ENCODE measurements at regions not wholly inside any gene's neighbourhood (a gene's known extent, or its start where the extent isn't known, plus 50 kb on each side); places are given as distances from the start of the nearest gene placed in this dataset.

DNA sequence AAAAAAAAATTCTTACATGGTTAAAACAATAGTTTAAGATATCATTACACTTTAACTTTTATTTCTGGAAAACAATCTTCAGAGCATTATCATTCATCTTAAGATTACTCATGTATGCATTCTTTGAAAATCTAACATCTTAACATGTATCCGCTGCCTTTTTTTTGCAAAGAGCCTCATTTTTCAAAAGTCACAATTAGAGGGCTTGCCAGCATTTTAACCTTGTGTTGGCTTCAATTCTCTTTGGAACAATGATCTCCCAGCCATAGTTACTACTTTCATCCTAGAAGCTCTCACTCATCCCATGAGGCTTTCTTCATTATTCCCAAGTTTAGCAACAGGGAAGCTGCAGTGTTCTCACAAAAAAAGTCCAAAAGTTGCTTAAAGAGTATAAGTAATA lies 330.8 kb downstream of the BCKDHB start:
- no peaks in the 10 kb centered on the region for H3K36me3 ChIP-seq (replicated peaks in 1 of 2; ENCODE audit: control insufficient read depth in 1 of 2, insufficient read depth in 2 of 2, low read length in 1 of 2)
- no peak overlapping the region for H3K4me3 ChIP-seq (ENCODE audit: low read depth in 2 of 2, low read length in 1 of 2)
- H3F3A ChIP-seq (replicated peaks; ENCODE audit: insufficient read depth), result peaks cover 18% of the 10 kb centered on the region
- H3K4me1 ChIP-seq (ENCODE audit: control insufficient read depth in 1 of 2, insufficient read depth in 2 of 2, low read depth in 1 of 2, low read length in 1 of 2), result peaks cover 0 to 19% of the 10 kb centered on the region in 2 experiments; a peak in 3 of 4 replicates
- DNase-seq, result no peak
- H3K27me3 ChIP-seq (ENCODE audit: insufficient read depth), result no peaks in the 10 kb centered on the region
- H2AFZ ChIP-seq (ENCODE audit: low read depth), result peak overlapping the region; percentile 9; the same call in 1 of the 2 replicates
- ChIA-PET POLR2A (no interaction called here), CTCF (no interaction called here)
- peak overlapping the region; percentile 49; the same call in 1 of the 2 replicates for H3K4me2 ChIP-seq
- peak overlapping the region; percentile 29; the same call in 1 of the 2 replicates for H3K9ac ChIP-seq
- 19% methylated on average over 1 of the region's 1 CpG for WGBS (ENCODE audit: low lambda C conversion rate)
- no peaks in the 10 kb centered on the region for H4K20me1 ChIP-seq (ENCODE audit: insufficient read depth)
- no peaks in the 10 kb centered on the region for H3K79me2 ChIP-seq (ENCODE audit: insufficient read depth)
- H3K9me3 ChIP-seq, result no peaks in the 10 kb centered on the region
- H3K27ac ChIP-seq (ENCODE audit: low read depth in 2 of 2, low read length in 1 of 2), result peak overlapping the region; percentile 64 to 76
- no peaks in the 10 kb centered on the region for H3K9me2 ChIP-seq
- TF ChIP-seq FOXJ3 (CRISPR knock-in tag; IDR thresholded peaks at IDR 0.05) (no peak), EP300 (IDR thresholded peaks at IDR 0.05; ENCODE audit: borderline replicate concordance in 1 of 2, low read depth in 1 of 2, low read length in 1 of 2) (peak in 1 of 2 experiments; percentile 80; a peak in 1 of 4 replicates), RXRA (IDR thresholded peaks at IDR 0.05; ENCODE audit: borderline replicate concordance, low read depth) (peak; percentile 58; the same call in 1 of the 2 replicates), POLR2AphosphoS5 (IDR thresholded peaks at IDR 0.05; ENCODE audit: low read depth, low read length) (peak; percentile 34; the same call in 1 of the 2 replicates), MXI1 (IDR thresholded peaks at IDR 0.05; ENCODE audit: low read depth, low read length) (no peak), NFIC (IDR thresholded peaks at IDR 0.05; ENCODE audit: borderline replicate concordance) (peak; percentile 89), CHD2 (IDR thresholded peaks at IDR 0.05; ENCODE audit: low read length, partially characterized antibody) (no peak), GABPA (IDR thresholded peaks at IDR 0.05; ENCODE audit: low read depth) (no peak), EZH2phosphoT487 (IDR thresholded peaks at IDR 0.05; ENCODE audit: borderline replicate concordance, low read depth) (no peak), TAF1 (IDR thresholded peaks at IDR 0.05; ENCODE audit: borderline replicate concordance, low read depth, low read length) (no peak), MEF2A (IDR thresholded peaks at IDR 0.05; ENCODE audit: borderline replicate concordance, low read depth) (peak; percentile 54; the same call in 1 of the 2 replicates), GATA2 (CRISPR knock-in tag; IDR thresholded peaks at IDR 0.05) (no peak), FOSL2 (IDR thresholded peaks at IDR 0.05; ENCODE audit: borderline replicate concordance, low read depth) (peak; percentile 79), RAD21 (IDR thresholded peaks at IDR 0.05; ENCODE audit: low read length) (no peak), NRF1 (IDR thresholded peaks at IDR 0.05; ENCODE audit: low read depth, low read length) (no peak), YY1 (IDR thresholded peaks at IDR 0.05; ENCODE audit: low read depth) (no peak), FOXM1 (IDR thresholded peaks at IDR 0.05; ENCODE audit: low read depth) (peak; percentile 73; the same call in 1 of the 2 replicates), TCF12 (IDR thresholded peaks at IDR 0.05) (peak; percentile 80)
- TF ChIP-seq, protein P1, sequence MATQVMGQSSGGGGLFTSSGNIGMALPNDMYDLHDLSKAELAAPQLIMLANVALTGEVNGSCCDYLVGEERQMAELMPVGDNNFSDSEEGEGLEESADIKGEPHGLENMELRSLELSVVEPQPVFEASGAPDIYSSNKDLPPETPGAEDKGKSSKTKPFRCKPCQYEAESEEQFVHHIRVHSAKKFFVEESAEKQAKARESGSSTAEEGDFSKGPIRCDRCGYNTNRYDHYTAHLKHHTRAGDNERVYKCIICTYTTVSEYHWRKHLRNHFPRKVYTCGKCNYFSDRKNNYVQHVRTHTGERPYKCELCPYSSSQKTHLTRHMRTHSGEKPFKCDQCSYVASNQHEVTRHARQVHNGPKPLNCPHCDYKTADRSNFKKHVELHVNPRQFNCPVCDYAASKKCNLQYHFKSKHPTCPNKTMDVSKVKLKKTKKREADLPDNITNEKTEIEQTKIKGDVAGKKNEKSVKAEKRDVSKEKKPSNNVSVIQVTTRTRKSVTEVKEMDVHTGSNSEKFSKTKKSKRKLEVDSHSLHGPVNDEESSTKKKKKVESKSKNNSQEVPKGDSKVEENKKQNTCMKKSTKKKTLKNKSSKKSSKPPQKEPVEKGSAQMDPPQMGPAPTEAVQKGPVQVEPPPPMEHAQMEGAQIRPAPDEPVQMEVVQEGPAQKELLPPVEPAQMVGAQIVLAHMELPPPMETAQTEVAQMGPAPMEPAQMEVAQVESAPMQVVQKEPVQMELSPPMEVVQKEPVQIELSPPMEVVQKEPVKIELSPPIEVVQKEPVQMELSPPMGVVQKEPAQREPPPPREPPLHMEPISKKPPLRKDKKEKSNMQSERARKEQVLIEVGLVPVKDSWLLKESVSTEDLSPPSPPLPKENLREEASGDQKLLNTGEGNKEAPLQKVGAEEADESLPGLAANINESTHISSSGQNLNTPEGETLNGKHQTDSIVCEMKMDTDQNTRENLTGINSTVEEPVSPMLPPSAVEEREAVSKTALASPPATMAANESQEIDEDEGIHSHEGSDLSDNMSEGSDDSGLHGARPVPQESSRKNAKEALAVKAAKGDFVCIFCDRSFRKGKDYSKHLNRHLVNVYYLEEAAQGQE (IDR thresholded peaks at IDR 0.05; ENCODE audit: low read depth, low read length), result no peak
- TF ChIP-seq, protein P2, sequence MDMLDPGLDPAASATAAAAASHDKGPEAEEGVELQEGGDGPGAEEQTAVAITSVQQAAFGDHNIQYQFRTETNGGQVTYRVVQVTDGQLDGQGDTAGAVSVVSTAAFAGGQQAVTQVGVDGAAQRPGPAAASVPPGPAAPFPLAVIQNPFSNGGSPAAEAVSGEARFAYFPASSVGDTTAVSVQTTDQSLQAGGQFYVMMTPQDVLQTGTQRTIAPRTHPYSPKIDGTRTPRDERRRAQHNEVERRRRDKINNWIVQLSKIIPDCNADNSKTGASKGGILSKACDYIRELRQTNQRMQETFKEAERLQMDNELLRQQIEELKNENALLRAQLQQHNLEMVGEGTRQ (IDR thresholded peaks at IDR 0.05; ENCODE audit: borderline replicate concordance, low read depth, low read length), result no peak
- TF ChIP-seq, protein P3, sequence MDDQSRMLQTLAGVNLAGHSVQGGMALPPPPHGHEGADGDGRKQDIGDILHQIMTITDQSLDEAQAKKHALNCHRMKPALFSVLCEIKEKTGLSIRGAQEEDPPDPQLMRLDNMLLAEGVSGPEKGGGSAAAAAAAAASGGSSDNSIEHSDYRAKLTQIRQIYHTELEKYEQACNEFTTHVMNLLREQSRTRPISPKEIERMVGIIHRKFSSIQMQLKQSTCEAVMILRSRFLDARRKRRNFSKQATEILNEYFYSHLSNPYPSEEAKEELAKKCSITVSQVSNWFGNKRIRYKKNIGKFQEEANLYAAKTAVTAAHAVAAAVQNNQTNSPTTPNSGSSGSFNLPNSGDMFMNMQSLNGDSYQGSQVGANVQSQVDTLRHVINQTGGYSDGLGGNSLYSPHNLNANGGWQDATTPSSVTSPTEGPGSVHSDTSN (IDR thresholded peaks at IDR 0.05), result peak; percentile 91
- TF ChIP-seq, protein P4, sequence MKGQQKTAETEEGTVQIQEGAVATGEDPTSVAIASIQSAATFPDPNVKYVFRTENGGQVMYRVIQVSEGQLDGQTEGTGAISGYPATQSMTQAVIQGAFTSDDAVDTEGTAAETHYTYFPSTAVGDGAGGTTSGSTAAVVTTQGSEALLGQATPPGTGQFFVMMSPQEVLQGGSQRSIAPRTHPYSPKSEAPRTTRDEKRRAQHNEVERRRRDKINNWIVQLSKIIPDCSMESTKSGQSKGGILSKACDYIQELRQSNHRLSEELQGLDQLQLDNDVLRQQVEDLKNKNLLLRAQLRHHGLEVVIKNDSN (IDR thresholded peaks at IDR 0.05; ENCODE audit: borderline replicate concordance, low read depth), result no peak
- TF ChIP-seq, protein P5, sequence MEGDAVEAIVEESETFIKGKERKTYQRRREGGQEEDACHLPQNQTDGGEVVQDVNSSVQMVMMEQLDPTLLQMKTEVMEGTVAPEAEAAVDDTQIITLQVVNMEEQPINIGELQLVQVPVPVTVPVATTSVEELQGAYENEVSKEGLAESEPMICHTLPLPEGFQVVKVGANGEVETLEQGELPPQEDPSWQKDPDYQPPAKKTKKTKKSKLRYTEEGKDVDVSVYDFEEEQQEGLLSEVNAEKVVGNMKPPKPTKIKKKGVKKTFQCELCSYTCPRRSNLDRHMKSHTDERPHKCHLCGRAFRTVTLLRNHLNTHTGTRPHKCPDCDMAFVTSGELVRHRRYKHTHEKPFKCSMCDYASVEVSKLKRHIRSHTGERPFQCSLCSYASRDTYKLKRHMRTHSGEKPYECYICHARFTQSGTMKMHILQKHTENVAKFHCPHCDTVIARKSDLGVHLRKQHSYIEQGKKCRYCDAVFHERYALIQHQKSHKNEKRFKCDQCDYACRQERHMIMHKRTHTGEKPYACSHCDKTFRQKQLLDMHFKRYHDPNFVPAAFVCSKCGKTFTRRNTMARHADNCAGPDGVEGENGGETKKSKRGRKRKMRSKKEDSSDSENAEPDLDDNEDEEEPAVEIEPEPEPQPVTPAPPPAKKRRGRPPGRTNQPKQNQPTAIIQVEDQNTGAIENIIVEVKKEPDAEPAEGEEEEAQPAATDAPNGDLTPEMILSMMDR (IDR thresholded peaks at IDR 0.05), result no peak
- TF ChIP-seq, protein P6, sequence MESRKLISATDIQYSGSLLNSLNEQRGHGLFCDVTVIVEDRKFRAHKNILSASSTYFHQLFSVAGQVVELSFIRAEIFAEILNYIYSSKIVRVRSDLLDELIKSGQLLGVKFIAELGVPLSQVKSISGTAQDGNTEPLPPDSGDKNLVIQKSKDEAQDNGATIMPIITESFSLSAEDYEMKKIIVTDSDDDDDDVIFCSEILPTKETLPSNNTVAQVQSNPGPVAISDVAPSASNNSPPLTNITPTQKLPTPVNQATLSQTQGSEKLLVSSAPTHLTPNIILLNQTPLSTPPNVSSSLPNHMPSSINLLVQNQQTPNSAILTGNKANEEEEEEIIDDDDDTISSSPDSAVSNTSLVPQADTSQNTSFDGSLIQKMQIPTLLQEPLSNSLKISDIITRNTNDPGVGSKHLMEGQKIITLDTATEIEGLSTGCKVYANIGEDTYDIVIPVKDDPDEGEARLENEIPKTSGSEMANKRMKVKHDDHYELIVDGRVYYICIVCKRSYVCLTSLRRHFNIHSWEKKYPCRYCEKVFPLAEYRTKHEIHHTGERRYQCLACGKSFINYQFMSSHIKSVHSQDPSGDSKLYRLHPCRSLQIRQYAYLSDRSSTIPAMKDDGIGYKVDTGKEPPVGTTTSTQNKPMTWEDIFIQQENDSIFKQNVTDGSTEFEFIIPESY (IDR thresholded peaks at IDR 0.05; ENCODE audit: borderline replicate concordance, low read depth), result no peak
